CD4-positive, alpha-beta T cell treated with Interleukin-17A for 4 hours (primary cell): ENCODE measurements at regions not wholly inside any gene's neighbourhood (a gene's known extent, or its start where the extent isn't known, plus 50 kb on each side); places are given as distances from the start of the nearest gene placed in this dataset.
"Not testable (repeated sequence)": the region's sequence is repeated elsewhere in the genome, so short reads cannot be mapped to it uniquely, and the experiment has no call there.

Source experiments
- DNase-seq: peaks from one replicate; pipeline ENCODE4 v3.0.0-alpha.2; 2020; ENCODE audit warnings: mixed read lengths

DNA sequence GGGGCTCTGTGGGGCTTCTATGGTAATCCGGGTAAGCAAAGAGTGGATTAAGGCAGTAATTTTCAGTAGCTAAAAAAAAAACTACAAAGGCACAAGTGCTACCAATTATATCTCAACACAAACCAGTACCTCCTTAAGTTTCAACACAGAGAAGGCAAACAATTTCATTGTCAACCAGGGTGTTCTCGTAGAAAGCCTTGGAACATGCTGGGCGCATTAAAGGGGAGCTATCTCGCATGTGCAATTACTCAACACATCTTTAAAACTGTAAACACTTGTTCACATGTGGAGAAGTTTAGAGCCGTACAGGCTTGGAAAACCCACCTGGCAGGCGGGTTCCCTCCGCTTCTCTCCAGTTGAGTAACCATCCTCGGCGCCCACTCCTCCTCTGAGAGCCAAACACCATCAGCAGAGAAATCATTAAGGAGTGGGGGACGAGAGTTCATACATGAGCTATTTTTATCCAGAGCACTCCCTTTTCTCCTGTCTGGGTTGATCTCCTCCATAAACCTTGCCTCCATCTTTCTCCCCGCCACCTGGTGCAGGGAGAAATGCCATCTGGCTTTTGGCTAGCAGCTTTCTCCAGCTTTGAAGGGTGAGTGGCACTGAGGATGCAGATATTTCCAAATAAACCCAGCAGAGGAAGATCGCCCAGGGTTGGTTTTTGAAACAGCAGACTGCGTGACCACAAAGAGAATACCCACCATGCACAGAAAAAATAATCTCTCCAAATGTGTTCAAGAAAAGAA is 287.1 kb downstream of the WDR11 start:
- DNase-seq, result no peak

DNA sequence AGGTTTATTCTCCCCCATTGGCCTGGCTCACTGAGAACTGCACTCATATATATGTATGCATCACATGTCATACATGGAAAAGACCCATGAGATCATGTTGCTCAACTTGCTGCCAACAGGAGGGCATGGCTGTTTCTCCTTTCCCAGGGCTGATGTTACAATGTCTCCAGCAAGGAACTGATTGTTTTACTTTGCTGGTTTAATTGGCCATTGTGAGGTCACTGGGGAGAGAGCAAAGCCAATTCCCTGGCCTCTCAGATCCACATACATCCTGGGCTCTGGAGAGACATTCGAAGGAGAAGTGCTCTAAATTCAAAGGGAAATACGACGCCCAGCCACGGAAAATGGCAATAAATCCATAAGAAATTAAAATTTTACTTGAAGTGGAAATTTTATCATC is 287.8 kb downstream of the WDR11 start:
- DNase-seq, result no peak

DNA sequence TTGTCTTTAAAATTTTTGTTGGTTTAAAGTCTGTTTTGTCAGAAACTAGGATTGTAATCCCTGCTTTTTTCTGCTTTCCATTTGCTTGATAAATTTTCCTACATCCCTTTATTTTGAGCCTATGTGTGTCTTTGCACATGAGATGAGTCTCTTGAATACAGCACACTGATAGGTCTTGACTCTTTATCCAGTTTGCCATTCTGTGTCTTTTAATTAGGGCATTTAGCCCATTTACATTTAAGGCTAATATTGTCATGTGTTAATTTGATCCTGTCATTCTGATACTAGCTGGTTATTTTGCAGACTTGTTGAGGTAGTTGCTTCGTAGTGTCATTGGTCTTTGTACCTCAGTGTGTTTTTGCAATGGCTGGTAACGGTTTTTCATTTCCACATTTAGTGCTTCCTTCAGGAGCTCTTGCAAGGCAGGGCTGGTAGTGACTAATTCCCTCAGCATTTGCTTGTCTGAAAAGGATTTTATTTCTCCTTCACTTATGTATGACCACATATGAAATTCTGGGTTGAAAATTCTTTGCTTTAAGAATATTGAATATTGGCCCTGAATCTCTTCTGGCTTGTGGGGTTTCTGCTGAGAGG is 294.7 kb downstream of the WDR11 start:
- not testable (repeated sequence) for DNase-seq

DNA sequence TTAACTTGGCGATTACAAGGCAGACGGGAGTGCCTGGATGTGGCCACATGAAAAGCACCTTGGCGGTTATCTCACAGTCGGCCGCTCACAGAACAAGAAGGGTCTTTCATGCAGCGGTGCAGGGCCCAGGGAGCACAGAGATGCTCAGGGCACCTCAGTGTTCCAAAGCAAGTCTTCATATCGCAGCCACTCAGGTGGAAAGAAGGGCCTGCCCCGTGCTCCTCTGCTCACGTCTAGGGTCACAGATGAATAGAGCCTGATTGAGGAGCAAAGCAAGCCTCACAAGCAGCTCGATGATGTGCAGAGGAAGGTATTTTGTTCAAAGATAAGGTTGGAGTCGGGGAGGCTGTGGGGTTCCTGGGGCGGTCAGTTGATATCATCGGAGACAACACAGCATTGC is 297.8 kb downstream of the WDR11 start:
- no peak for DNase-seq

DNA sequence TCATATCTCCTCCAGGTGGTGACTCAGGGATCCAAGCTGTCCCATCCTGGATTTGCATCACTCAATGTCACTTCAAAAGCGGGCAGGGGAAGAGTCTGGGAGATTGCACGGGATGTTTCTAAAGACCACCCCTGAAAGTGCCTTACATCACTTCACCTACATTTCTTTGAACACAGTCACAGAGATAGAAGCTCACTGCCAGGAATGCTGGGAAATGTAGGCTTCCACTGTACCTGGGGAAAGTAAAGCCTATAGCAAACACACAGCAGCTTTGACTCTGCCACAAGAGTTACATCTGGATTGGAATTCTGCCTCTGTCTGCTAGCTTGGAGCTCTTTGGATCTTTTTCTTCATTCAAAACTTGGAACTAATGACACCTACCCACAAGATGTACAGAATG is 300.9 kb downstream of the WDR11 start:
- no peak for DNase-seq

DNA sequence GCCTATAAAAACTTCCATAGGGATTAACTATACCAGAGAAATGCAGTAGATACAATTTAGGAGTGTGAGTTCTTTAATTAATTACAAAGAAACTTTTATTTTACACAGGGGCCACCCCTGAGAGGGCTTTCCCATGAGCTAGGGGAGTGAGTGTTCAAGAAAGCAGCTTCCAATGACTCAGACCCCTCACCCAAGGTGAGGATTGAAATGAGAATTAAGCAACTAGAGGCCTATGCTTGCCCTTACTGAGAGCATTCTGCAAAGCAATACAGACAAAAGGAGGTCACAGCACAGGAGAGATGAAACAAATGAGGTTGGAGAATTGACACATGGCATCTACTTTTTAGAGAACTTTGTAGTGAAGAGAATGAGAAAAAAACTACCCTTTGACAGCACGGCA is 301.8 kb downstream of the WDR11 start:
- DNase-seq, result no peak

DNA sequence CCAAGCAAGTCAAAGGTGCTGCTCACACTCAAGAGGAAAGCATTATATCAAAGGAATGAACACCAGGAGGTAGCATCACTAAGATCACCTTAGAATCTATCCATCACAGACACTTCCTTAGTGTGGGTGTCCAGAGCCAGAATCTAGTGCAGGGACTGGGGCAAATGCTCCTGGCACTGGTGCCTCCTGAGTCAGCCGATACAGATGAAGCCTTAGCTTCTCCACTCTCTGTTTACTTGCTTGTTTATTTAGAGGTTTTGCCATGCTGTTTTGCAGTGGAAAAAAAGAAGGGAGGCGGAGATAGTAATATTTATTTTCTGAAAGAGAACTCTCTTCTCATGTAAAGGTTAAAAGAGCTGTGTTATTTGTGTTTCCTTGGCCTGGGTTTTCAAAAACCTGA is 303.1 kb downstream of the WDR11 start:
- DNase-seq, result no peak

DNA sequence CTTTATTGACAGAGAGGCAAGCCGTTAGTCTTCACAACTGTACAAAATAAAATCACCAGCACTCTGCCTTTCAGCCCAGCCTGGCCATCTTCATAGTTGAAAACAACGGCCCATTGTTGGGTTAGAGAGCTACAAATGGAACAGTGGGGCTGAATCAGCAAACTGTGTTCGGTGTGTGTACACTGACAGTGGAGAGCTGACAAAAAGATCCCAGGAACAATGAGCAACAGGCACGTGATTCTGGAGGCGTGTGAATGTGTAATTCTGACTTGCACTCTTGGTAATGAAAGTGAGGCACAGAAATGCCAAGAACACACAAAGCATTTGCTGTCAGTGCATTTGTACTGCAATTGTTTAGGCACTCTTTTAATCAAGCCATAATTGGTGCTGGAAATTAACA is 303.7 kb downstream of the WDR11 start:
- DNase-seq, result no peak

DNA sequence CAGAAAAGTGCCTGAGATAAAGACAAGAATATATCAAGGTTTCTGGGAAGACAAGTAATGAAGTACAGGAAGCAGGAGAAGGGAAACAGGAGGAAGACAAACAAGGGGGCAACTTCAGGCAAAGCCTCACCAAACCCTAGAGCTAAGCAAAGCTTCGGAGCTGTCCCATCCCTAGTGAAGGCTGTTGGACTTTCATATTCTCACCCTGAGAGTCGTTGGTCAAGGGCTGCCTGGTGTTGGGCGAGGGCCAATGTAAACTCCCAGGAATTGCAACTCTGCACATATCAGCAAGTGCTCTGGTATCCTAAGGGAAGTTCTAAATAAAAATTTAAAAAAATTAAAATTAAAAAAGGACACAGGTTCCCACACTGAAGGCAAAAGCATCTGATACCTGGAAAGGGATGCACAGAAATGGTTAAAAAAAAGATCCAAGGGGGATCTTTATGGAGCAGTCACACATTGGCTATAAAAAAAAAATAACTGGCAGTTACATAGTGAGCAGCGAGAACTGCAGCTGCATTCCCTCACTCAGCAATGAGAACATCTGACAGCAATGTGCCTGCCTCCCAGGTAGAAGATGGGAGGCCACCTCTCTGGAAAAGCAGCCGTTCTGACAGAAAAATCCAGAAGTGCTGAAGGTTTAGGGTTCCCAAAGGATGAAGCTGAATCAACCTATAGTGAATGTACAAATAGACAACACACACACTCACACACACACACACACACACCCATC is 304.7 kb downstream of the WDR11 start:
- no peak for DNase-seq

DNA sequence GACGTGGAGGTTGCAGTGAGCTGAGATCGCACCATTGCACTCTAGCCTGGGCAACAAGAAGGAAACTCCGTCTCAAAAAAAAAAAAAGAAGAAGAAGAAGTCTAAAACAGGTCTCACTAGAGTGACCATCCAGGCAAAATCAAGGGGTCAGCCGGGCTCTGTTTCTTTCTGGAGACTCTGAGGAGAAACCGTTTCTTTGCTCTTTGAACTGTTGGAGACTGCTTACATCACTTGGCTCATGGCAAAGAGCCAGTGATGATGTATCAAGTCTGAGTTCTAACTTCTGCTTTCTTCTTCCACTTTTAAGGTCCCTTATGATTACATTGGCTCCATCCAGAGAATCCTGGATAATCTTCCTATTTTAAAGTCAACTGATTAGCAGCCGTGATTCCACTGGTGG is 306.8 kb downstream of the WDR11 start:
- DNase-seq, result no peak

DNA sequence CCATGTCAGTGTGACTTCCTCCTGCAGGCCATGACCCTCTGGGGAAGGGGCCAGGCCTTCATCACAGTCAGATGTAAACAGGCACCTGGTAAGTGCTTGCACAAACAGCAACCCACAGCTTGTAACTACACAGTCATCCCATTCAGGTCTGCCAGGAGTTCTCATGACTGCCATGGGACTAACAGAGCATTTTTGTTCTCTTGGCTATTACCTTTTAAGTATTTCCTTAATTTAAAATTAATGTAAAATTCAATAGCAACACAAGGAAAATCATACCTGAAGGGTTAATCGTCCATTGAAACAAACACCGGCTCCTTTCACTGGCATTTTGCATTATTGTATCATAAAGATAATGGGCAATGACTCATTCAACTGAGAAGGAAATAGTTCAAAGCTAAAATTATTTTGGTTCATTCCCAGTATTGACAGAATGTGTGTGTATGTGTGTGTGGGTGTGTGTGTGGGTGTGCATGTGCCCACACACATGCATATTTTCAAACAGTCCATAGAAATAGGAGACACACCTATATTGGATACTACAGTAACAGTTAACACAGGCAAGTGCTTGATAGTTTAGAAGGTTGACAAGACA is 307.9 kb downstream of the WDR11 start:
- no peak for DNase-seq

DNA sequence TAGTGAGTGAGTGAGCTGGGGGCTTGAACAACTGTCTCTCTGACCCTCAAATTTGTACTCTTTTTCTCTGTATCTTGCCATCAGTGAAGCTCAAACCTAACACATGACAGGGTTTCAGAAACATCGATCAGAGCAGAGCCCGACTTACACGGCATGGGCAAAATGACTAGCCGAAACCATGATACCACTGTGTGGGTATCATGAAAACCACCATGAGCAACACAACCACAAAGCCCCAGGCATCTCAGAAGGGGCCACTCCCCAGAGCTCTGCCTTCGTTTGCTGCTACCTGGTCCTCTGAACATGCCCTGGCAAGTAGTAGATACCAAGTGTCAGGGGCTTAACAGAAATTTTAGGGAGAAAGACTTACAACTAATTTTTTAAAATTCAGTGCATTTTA is 308.5 kb downstream of the WDR11 start:
- DNase-seq, result no peak

DNA sequence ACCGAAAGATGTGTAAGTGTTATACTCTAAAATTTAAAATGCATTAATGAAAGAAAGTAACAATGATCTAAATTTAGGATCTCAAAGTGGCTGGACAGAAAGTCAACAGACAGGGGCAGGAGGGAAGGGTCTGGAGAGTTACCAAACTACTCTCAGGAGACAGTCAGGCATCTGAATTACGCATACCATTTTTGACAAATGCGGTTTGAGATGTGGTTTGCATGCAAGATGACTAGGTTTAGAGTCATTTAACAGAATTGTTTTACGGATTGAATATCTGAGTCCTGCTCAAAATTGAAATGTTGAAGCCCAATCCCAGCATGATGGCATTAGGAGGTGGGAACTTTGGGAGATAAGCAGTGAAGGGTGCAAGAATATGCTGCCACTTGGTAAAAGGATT is 314.1 kb downstream of the WDR11 start:
- no peak for DNase-seq

DNA sequence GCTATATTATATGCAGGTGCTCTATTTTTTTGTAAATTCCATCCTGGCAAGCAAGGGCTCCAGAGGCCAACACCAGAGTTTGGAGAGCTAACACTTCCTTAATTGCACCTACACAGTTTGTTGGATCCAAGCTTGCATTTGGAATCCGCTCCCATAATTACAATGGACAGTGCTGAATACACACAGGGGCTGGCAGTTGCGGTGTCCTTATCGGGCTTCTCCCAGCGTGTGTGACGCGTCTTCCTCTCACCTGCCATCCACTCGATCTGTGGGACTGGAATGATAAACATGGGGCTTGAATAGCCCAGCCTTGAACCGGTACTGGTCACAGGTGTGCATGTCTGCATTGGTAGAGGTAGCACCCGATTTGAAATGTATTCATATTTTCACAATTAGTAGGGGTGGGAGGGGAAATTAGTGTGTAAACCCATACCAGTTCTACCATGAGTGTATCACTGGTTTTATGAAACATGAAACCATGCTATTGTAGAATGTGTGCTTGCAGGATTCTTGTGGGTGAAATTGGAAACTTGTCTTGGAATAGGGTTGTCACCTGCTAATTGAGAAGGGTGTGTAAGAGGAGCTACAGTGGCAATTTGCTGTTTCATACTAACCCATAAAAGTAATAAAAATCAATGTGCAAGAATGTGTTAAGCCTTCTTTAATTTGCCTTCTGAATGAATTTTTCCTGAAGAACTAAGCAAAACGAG is 316.5 kb downstream of the WDR11 start:
- no peak for DNase-seq

DNA sequence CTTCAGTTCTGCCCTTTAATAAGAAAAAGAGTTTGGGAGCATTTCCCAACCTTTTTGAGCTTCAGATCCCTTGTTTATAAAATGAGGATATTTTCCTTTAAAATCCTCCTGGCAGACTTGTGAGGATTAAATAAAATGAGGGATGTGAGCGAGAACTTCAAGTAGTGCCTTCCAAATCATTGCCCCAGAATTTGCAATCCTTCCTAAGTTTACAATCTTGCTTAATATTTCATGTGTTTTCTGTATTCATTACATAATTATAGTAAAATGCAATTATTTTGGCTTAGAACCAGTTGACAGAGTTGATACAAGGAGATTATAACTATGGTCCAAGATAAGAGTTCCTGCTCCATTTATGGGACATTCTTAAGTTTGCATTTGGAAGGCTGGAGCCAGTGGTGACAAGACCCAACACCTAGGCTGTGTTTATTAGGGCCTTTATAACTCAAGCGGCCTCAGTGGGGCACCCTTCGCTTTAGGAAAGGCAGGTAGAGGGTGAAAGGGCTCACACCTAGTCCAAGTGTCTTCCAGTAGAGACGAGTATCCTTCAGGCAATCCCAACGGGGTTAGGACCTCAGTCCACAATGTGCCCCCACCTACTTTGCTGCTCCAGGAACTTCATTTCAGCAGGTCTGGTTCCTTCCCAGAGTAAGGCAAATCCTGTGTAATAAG is 317.5 kb downstream of the WDR11 start:
- DNase-seq, result no peak

DNA sequence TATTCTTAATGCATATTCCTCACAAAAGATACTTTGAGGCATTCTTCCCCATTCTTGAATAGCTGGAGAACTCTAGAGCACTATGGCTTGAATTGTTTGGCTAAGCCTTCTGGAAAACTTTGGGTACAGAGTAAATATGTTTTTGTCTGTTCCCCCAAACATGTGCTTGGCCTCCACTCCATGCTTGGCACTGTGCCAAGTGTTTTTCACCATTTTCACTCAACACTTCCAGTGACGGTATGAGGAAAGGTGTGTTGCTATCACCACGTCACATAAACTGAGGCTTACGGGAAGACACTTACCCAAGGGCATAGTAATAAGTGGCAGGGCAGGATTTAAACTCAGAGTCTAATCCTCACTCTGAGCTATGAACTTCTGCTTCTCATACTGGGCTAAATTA is 318.2 kb downstream of the WDR11 start:
- no peak for DNase-seq

DNA sequence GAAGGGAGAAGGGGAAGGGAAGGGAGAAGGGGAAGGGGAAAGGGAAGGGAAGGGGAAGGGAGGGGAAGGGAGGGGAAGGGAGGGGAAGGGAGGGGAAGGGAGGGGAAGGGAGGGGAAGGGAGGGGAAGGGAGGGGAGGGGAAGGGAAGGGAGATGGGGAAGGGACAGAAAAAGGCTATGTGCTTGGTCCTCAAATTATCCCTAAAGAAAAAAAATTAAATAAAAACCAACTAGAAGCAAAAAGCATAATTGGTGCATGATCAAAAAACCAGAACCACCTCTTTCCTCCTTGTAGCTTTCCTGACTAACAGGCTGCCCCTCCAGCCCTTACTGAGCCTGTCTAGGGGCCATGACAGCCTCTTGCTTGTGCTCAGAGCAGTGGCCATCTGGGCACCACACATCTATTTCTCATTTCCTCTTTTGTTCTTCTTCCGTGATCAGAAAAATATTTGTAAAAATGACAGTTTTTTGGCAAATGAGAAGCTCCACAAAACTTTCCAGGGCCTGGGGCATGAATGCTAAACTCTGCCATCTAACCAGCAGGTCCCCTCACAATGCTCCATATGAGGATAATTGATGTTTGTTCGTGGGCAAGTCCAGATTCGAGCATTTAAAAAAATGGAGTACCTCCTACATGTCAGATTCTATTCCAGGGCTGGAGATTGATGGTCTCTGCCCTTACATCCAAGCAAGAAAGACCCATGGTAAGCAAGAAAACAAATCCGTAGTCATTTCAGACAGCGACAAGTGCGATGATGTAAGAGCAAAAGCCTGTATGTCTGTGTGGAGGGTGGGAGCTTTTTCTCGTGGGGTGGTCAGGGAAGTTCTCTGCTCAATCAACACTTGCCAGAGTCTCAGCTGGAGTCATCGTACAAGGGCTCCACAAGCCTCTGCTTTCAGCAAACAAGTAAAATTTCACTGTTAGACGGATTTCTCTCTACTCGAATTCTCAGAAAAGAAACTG is 320.9 kb downstream of the WDR11 start:
- no peak for DNase-seq

DNA sequence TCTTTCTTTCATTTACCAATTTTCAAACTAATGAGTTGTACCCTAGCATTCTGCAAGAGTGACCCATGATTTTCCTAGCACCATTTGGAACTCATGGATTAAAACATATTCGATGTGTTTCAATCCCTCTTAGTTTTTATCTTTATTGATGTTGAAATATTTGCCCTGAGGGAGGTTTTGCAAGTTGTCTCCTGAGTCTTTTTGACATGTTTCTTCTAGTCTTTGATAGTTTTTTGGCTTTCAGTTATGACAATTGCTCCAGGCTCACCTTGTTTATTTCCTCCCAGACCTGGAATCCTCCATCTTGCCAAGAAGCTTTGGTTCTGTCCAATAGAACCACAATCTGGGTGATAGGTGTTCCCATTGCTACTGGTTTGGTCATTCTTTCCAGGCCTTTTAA is 327.8 kb downstream of the WDR11 start:
- no peak for DNase-seq

DNA sequence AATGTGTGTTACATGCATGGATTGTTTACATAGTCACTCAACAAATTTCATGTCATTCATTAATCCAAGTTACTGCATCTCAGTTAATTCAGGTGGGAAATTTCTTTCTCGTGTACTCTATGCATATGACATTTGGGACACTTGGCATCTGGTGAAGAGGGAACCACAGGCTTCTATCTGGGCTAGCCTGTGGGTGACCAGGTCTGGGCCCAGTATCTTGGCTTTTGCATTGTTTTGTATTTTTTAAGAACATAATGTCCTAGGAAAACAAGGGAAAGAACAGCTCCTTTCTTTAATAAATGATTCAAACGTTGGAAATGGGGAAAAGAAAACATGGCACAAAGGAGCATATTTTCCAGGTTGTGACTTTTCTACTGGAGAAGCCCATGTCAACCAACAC is 331.1 kb downstream of the WDR11 start:
- DNase-seq, result no peak

DNA sequence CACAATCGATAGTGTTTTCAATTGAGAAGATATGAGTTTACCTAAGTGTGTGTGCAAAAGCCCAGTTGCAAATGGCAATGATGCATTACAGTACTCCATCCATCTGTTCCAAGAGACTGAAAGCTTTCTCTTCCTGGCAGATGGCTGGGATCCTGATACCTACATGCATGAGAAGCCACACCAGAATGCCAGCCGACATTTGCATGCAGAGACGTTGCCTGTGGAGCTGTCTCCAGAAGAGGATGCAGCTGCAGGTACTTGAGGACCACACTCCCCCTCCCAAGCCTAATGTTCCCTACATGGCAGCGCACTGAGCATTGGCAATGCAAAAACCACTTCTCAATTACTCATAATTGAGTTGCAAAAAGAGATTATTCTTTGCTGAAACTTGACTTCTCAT is 332.1 kb downstream of the WDR11 start:
- no peak for DNase-seq

DNA sequence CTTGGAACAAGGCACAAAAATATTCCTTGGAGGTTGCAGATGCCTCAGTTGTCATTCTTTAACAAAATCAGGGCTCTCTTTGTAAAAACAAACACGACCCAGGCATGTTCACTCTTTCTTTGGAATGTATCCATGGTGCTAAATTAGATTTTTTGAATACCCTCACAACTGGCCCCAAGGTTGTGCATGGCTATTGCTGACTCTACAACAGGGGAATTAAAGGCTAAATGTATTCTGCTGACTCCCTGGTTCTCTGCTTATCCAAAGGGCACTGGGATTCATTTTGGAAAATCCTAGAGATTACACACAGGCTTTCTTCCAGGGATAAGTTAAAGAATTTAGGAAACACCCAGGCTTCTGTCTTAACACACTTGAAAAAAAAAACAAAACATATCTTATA is 332.5 kb downstream of the WDR11 start:
- DNase-seq, result no peak
